ENCODE measurements at regions not wholly inside any gene's neighbourhood (a gene's known extent, or its start where the extent isn't known, plus 50 kb on each side); places are given as distances from the start of the nearest gene placed in this dataset.

- H3K27me3 Mint-ChIP-seq (ENCODE audit: unreplicated experiment), result peaks cover 1% of the 10 kb centered on the region
- DNase-seq (ENCODE audit: low spot score), result no peak
- H3K36me3 Mint-ChIP-seq (ENCODE audit: low read depth, unreplicated experiment), result no peaks in the 10 kb centered on the region
- no peaks in the 10 kb centered on the region for H3K4me1 Mint-ChIP-seq (ENCODE audit: unreplicated experiment)
- no peaks in the 10 kb centered on the region for H3K9me3 Mint-ChIP-seq (ENCODE audit: unreplicated experiment)
- no peak for TF ChIP-seq CTCF (IDR thresholded peaks at IDR 0.05; ENCODE audit: unreplicated experiment)
- no peak overlapping the region for H3K4me3 Mint-ChIP-seq (ENCODE audit: unreplicated experiment)
- H3K27ac Mint-ChIP-seq (ENCODE audit: unreplicated experiment), result no peak overlapping the region
Observed at GRCh38 chr10:6700066-6700465, 120.0 kb upstream of the PRKCQ start.

- H3K27me3 Mint-ChIP-seq (ENCODE audit: unreplicated experiment), result no peaks in the 10 kb centered on the region
- no peak overlapping the region for H3K27ac Mint-ChIP-seq (ENCODE audit: unreplicated experiment)
- no peaks in the 10 kb centered on the region for H3K9me3 Mint-ChIP-seq (ENCODE audit: unreplicated experiment)
- H3K36me3 Mint-ChIP-seq (ENCODE audit: low read depth, unreplicated experiment), result no peaks in the 10 kb centered on the region
- DNase-seq (ENCODE audit: low spot score), result no peak
- no peak overlapping the region for H3K4me3 Mint-ChIP-seq (ENCODE audit: unreplicated experiment)
- no peaks in the 10 kb centered on the region for H3K4me1 Mint-ChIP-seq (ENCODE audit: unreplicated experiment)
- no peak for TF ChIP-seq CTCF (IDR thresholded peaks at IDR 0.05; ENCODE audit: unreplicated experiment)
Observed at GRCh38 chr10:6699336-6699735, 119.3 kb upstream of the PRKCQ start.

GRCh38 chr10:6695519-6695918 lies 115.4 kb upstream of the PRKCQ start:
- no peak overlapping the region for H3K27ac Mint-ChIP-seq (ENCODE audit: unreplicated experiment)
- H3K9me3 Mint-ChIP-seq (ENCODE audit: unreplicated experiment), result no peaks in the 10 kb centered on the region
- H3K4me1 Mint-ChIP-seq (ENCODE audit: unreplicated experiment), result no peaks in the 10 kb centered on the region
- no peaks in the 10 kb centered on the region for H3K36me3 Mint-ChIP-seq (ENCODE audit: low read depth, unreplicated experiment)
- H3K27me3 Mint-ChIP-seq (ENCODE audit: unreplicated experiment), result no peaks in the 10 kb centered on the region
- DNase-seq (ENCODE audit: low spot score), result no peak
- no peak overlapping the region for H3K4me3 Mint-ChIP-seq (ENCODE audit: unreplicated experiment)
- TF ChIP-seq CTCF (IDR thresholded peaks at IDR 0.05; ENCODE audit: unreplicated experiment), result no peak

- no peak for DNase-seq (ENCODE audit: low spot score)
- H3K4me1 Mint-ChIP-seq (ENCODE audit: unreplicated experiment), result no peaks in the 10 kb centered on the region
Observed at GRCh38 chr10:6694447-6695140, 114.5 kb upstream of the PRKCQ start.

More at GRCh38 chr10:6694447-6695140, 114.5 kb upstream of the PRKCQ start:
- Mint-ChIP-seq H3K36me3 (ENCODE audit: low read depth, unreplicated experiment) (no peaks in the 10 kb centered on the region), H3K4me3 (ENCODE audit: unreplicated experiment) (no peak overlapping the region), H3K27ac (ENCODE audit: unreplicated experiment) (no peak overlapping the region), H3K27me3 (ENCODE audit: unreplicated experiment) (no peaks in the 10 kb centered on the region), H3K9me3 (ENCODE audit: unreplicated experiment) (no peaks in the 10 kb centered on the region)
- no peak for TF ChIP-seq CTCF (IDR thresholded peaks at IDR 0.05; ENCODE audit: unreplicated experiment)
